IMR-90 (cell line): ENCODE measurements at regions not wholly inside any gene's neighbourhood (a gene's known extent, or its start where the extent isn't known, plus 50 kb on each side); places are given as distances from the start of the nearest gene placed in this dataset.

Experiments used
- ATAC-seq: fragments of 200-7000 bp; cut with Tn5 transposase; 2 replicates; pipeline ENCODE4 v1.9.1; 2020; ENCODE audit warnings: low read depth, mild to moderate bottlenecking, moderate library complexity
- BruUV-seq: library from RNA; stranded (reverse); fragments of 400-500 nt; replicated peaks from 2 replicates; lab custom pipeline; 2021; lab: Mats Ljungman, UMichigan
- CTCF ChIA-PET: fragments of 300-600 bp; formaldehyde crosslinking; extraction: SDS; loops from one replicate; lab custom pipeline; 2021; ENCODE audit warnings: antibody characterized with exemption; lab: Yijun Ruan, JAX
- POLR2A ChIA-PET: fragments of 300-600 bp; sonication (Branson Sonifier 250); formaldehyde crosslinking; loops from one replicate; lab custom pipeline; 2022; ENCODE audit warnings: antibody characterized with exemption; ENCODE audit not compliant: unreplicated experiment; lab: Charles Lee
- DNase-seq: peaks from one replicate; pipeline ENCODE4 v3.0.0; 2013
- H2AFZ ChIP-seq: replicated peaks from 2 replicates; pipeline ENCODE3; 2013; ENCODE audit warnings: low read length, mild to moderate bottlenecking; ENCODE audit not compliant: poor library complexity
- H2AK5ac ChIP-seq: 2 replicates; pipeline ENCODE4 v1.6.1; 2013; ENCODE audit warnings: low read depth, low read length, inconsistent platforms
- H2AK9ac ChIP-seq: replicated peaks from 2 replicates; pipeline ENCODE3; 2013; ENCODE audit warnings: mild to moderate bottlenecking, low read depth, low read length, moderate library complexity; ENCODE audit not compliant: poor library complexity
- H2BK120ac ChIP-seq: 2 replicates; pipeline ENCODE4 v1.6.1; 2013; ENCODE audit warnings: low read depth, low read length, inconsistent platforms
- H2BK15ac ChIP-seq: 3 replicates; pipeline ENCODE4 v1.6.1; 2013; ENCODE audit warnings: low read depth, low read length, inconsistent platforms
- H2BK20ac ChIP-seq: 2 replicates; pipeline ENCODE4 v1.6.1; 2013; ENCODE audit warnings: low read depth, mild to moderate bottlenecking, inconsistent platforms, low read length, moderate library complexity
- H2BK5ac ChIP-seq: 2 replicates; pipeline ENCODE4 v1.6.1; 2013; ENCODE audit warnings: mild to moderate bottlenecking, low read depth, low read length, inconsistent platforms; ENCODE audit not compliant: poor library complexity, severe bottlenecking
- H3K14ac ChIP-seq: replicated peaks from 2 replicates; pipeline ENCODE4 v1.6.1; 2013; ENCODE audit warnings: low read depth, low read length, inconsistent platforms
- H3K18ac ChIP-seq: 2 replicates; pipeline ENCODE4 v1.6.1; 2013; ENCODE audit warnings: low read depth, low read length, control low read depth
- H3K23ac ChIP-seq: 2 replicates; pipeline ENCODE4 v1.6.1; 2013; ENCODE audit warnings: low read depth, low read length, inconsistent platforms
- H3K27ac ChIP-seq: 2 replicates; pipeline ENCODE4 v1.5.1; 2013; ENCODE audit warnings: mild to moderate bottlenecking, control low read depth, low read length; ENCODE audit not compliant: insufficient read depth
- H3K27me3 ChIP-seq: 2 replicates; pipeline ENCODE4 v1.6.1; 2013; ENCODE audit warnings: low read length; ENCODE audit not compliant: control insufficient read depth, insufficient read depth
- H3K36me3 ChIP-seq: 2 replicates; pipeline ENCODE4 v1.6.1; 2013; ENCODE audit warnings: low read length, mixed read lengths; ENCODE audit not compliant: control insufficient read depth, insufficient read depth
- H3K4ac ChIP-seq: 2 replicates; pipeline ENCODE4 v1.6.1; 2013; ENCODE audit warnings: low read depth, low read length, inconsistent platforms
- H3K4me1 ChIP-seq: 2 replicates; pipeline ENCODE4 v1.6.1; 2013; ENCODE audit warnings: low read length, mixed read lengths; ENCODE audit not compliant: control insufficient read depth, insufficient read depth
- H3K4me2 ChIP-seq: 2 replicates; pipeline ENCODE4 v1.6.1; 2013; ENCODE audit warnings: low read depth, mild to moderate bottlenecking, control low read depth, low read length, moderate library complexity
- H3K4me3 ChIP-seq: 2 replicates; pipeline ENCODE4 v1.5.1; 2013; ENCODE audit warnings: low read depth, mild to moderate bottlenecking, control low read depth, low read length, moderate library complexity; ENCODE audit not compliant: insufficient read depth
- H3K56ac ChIP-seq: 2 replicates; pipeline ENCODE4 v1.6.1; 2013; ENCODE audit warnings: low read length, inconsistent platforms; ENCODE audit not compliant: insufficient read depth; ENCODE audit errors: extremely low read depth
- H3K79me1 ChIP-seq, 2 experiments: 2 replicates each; pipeline ENCODE4 v1.6.1; 2013; ENCODE audit warnings: low read length in 2 of 2, inconsistent platforms in 1 of 2, low read depth in 1 of 2
- H3K9ac ChIP-seq: 2 replicates; pipeline ENCODE4 v1.6.1; 2013; ENCODE audit warnings: low read depth, low read length, control low read depth
- H3K9me1 ChIP-seq: 2 replicates; pipeline ENCODE4 v1.6.1; 2013; ENCODE audit warnings: low read length, inconsistent platforms; ENCODE audit not compliant: insufficient read depth
- H3K9me3 ChIP-seq: 2 replicates; pipeline ENCODE4 v1.6.1; 2013; ENCODE audit warnings: low read length; ENCODE audit not compliant: control insufficient read depth, insufficient read depth
- H4K20me1 ChIP-seq: 2 replicates; pipeline ENCODE4 v1.6.1; 2013; ENCODE audit warnings: low read length, inconsistent platforms; ENCODE audit not compliant: insufficient read depth
- H4K5ac ChIP-seq: 2 replicates; pipeline ENCODE4 v1.6.1; 2013; ENCODE audit warnings: mild to moderate bottlenecking, low read depth, low read length, control low read depth
- H4K8ac ChIP-seq, 2 experiments: 2 replicates each; pipeline ENCODE4 v1.6.1; 2013; ENCODE audit warnings: low read depth in 2 of 2, low read length in 2 of 2, control low read depth in 1 of 2, inconsistent platforms in 1 of 2
- H4K91ac ChIP-seq: 2 replicates; pipeline ENCODE4 v1.6.1; 2013; ENCODE audit warnings: low read depth, low read length, inconsistent platforms; ENCODE audit not compliant: insufficient read depth
- BHLHE40 ChIP-seq: fragments of 150-350 bp; IDR thresholded peaks from 2 replicates; pipeline ENCODE4 v1.6.1; 2016; ENCODE audit warnings: mild to moderate bottlenecking, low read depth, low read length
- FOS ChIP-seq: fragments of 150-350 bp; IDR thresholded peaks from 2 replicates; pipeline ENCODE4 v1.6.1; 2016; ENCODE audit warnings: low read depth, low read length
- MAZ ChIP-seq: IDR thresholded peaks from 2 replicates; pipeline ENCODE4 v1.6.1; 2012; ENCODE audit warnings: low read depth, mild to moderate bottlenecking, low read length, improper control_type of control experiment, moderate library complexity, borderline replicate concordance
- MXI1 ChIP-seq: IDR thresholded peaks from 2 replicates; pipeline ENCODE4 v1.6.1; 2012; ENCODE audit warnings: low read depth, mild to moderate bottlenecking, low read length, moderate library complexity, borderline replicate concordance
- NFE2L2 ChIP-seq: fragments of 150-350 bp; IDR thresholded peaks from 2 replicates; pipeline ENCODE4 v1.6.1; 2016; ENCODE audit warnings: low read depth, mild to moderate bottlenecking, low read length
- POLR2A ChIP-seq: IDR thresholded peaks from 2 replicates; pipeline ENCODE4 v1.6.1; 2012; ENCODE audit warnings: mild to moderate bottlenecking, low read depth, low read length
- RAD21 ChIP-seq: IDR thresholded peaks from 2 replicates; pipeline ENCODE4 v1.6.1; 2012; ENCODE audit warnings: low read length, improper control_type of control experiment
- RFX5 ChIP-seq: IDR thresholded peaks from 2 replicates; pipeline ENCODE4 v1.8.0; 2012; ENCODE audit warnings: low read depth, mild to moderate bottlenecking, low read length, moderate library complexity
- SMC3 ChIP-seq: fragments of 150-350 bp; IDR thresholded peaks from 2 replicates; pipeline ENCODE4 v1.6.1; 2016; ENCODE audit warnings: low read depth, mild to moderate bottlenecking, antibody characterized with exemption, low read length, moderate library complexity
- WGBS, 2 experiments: methylation state at CpG; one replicate each; pipeline versions ENCODE4 v1.1.5 to v1.1.7; 2013; ENCODE audit warnings: missing lambda C conversion rate in 2 of 2; ENCODE audit not compliant: insufficient read length in 1 of 2; ENCODE audit errors: extremely low coverage in 2 of 2; 5-methylcytosine and 5-hydroxymethylcytosine counted together
- dilution Hi-C: fragments of 300-500 bp; cut with HindIII; formaldehyde crosslinking; loops from one replicate; pipeline ENCODE4 v1.14.3; 2018; ENCODE audit warnings: low sequenced_read_pairs; ENCODE audit not compliant: unreplicated experiment
- in situ Hi-C: fragments of 300-500 bp; cut with MboI; formaldehyde crosslinking; loops from 3 replicates; pipeline ENCODE4 v1.14.3; 2019; ENCODE audit warnings: low sequenced_read_pairs, inconsistent platforms, mixed read lengths
- intact Hi-C: fragments of 100-400 bp; cut with micrococcal nuclease; formaldehyde crosslinking; loops from 2 replicates; pipeline ENCODE4 v1.10.0; 2022
- TF ChIP-seq, protein P1 (sequence below): fragments of 150-350 bp; IDR thresholded peaks from 2 replicates; pipeline ENCODE4 v1.6.1; 2016; ENCODE audit warnings: low read depth, mild to moderate bottlenecking, low read length, moderate library complexity, borderline replicate concordance
- TF ChIP-seq, protein P2 (sequence below): fragments of 150-350 bp; IDR thresholded peaks from 2 replicates; pipeline ENCODE4 v1.6.1; 2017; ENCODE audit warnings: mild to moderate bottlenecking, antibody characterized with exemption, low read length, low read depth

DNA sequence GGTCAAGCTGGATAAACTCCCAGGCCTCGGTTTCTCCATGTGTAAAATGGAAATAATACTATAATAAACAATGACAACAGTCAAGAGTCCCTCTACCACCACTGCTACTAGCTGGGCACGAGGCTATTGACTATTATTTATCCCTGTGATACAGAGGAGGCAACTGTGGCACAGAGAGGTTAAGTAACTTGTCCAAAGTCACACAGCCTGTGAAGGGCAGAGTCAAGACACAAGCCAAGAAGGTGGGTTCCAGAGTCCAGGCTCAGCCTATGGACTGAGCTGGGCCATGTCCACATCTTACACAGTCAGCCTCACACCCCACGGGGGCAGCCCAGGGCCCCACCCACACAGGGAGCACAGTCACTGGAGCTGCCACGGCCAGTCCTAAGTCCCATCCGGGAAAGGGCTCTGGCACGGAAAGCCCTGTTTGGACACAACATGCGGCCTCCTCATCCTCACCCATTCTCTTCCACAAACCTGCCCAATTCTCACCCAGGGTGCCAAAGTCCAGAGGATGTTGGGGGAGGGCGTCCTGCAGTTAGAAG lies 384.0 kb downstream of the SHANK2 start:
- no peak overlapping the region for H2AK9ac ChIP-seq
- H3K18ac ChIP-seq: no peak overlapping the region
- H4K8ac ChIP-seq: no peak overlapping the region
- H4K20me1 ChIP-seq: peaks cover 4% of the 10 kb centered on the region
- no peak overlapping the region for H4K91ac ChIP-seq
- ATAC-seq: no peak
- no peak overlapping the region for H2BK5ac ChIP-seq
- H2BK20ac ChIP-seq: no peak overlapping the region
- DNase-seq: no peak
- peaks cover 3% of the 10 kb centered on the region; the same call in 1 of the 2 replicates for H3K4me1 ChIP-seq
- no peak overlapping the region for H3K4me2 ChIP-seq
- no peak overlapping the region for H3K56ac ChIP-seq
- no peak overlapping the region for H3K27ac ChIP-seq
- H3K14ac ChIP-seq: no peak overlapping the region
- TF ChIP-seq POLR2A (no peak), MAZ (no peak), SMC3 (no peak), RAD21 (no peak), RFX5 (no peak), BHLHE40 (no peak), FOS (no peak), NFE2L2 (no peak), MXI1 (no peak)
- TF ChIP-seq, protein P1, sequence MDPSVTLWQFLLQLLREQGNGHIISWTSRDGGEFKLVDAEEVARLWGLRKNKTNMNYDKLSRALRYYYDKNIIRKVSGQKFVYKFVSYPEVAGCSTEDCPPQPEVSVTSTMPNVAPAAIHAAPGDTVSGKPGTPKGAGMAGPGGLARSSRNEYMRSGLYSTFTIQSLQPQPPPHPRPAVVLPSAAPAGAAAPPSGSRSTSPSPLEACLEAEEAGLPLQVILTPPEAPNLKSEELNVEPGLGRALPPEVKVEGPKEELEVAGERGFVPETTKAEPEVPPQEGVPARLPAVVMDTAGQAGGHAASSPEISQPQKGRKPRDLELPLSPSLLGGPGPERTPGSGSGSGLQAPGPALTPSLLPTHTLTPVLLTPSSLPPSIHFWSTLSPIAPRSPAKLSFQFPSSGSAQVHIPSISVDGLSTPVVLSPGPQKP: no peak
- TF ChIP-seq, protein P2, sequence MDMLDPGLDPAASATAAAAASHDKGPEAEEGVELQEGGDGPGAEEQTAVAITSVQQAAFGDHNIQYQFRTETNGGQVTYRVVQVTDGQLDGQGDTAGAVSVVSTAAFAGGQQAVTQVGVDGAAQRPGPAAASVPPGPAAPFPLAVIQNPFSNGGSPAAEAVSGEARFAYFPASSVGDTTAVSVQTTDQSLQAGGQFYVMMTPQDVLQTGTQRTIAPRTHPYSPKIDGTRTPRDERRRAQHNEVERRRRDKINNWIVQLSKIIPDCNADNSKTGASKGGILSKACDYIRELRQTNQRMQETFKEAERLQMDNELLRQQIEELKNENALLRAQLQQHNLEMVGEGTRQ: no peak
- H2AK5ac ChIP-seq: no peak overlapping the region
- H3K23ac ChIP-seq: no peak overlapping the region
- no peak overlapping the region for H2BK15ac ChIP-seq
- no peak overlapping the region for H4K5ac ChIP-seq
- no peaks in the 10 kb centered on the region for H3K27me3 ChIP-seq
- ChIA-PET CTCF (no interaction called here), POLR2A (no interaction called here)
- no peaks in the 10 kb centered on the region for H3K36me3 ChIP-seq
- no peak overlapping the region for H3K4me3 ChIP-seq
- in situ Hi-C loops (no loop called here), dilution Hi-C loops (no loop called here), intact Hi-C loops (no loop called here)
- no peaks in the 10 kb centered on the region for H3K79me1 ChIP-seq
- WGBS, 2 experiments: no CpG with 5 or more reads among the region's 8 CpGs
- 0 out of 2 replicates have a peak, but pooled peaks cover 2% of the 10 kb centered on the region for H3K9me1 ChIP-seq
- H2AFZ ChIP-seq: no peak overlapping the region
- H3K9ac ChIP-seq: no peak overlapping the region
- H3K9me3 ChIP-seq: no peaks in the 10 kb centered on the region; the same call in 1 of the 2 replicates
- no peak overlapping the region for H3K4ac ChIP-seq
- BruUV-seq: no TSS peak
- no peak overlapping the region for H2BK120ac ChIP-seq
